ENCODE measurements at regions not wholly inside any gene's neighbourhood (a gene's known extent, or its start where the extent isn't known, plus 50 kb on each side); places are given as distances from the start of the nearest gene placed in this dataset.

DNA sequence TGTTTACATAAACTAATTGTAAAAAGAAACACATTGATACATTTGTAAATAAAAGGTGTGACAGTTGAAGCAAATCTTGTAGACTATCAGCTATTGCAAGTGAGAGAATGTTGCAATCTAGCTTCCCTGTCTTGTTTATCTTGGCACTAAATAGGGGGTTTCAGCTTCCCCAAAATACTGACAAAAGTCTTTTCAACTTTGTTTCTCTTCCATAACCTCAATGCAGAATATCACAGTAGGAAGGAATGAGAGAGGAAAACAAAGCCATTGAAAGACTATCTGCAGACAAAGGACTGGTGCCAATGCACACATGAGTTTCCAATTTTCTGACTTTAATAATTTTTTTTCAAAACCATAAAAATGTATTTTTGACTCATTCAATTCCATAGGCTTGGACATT, 886.2 kb upstream of the MGAT4C start:
- DNase-seq = no peak

DNA sequence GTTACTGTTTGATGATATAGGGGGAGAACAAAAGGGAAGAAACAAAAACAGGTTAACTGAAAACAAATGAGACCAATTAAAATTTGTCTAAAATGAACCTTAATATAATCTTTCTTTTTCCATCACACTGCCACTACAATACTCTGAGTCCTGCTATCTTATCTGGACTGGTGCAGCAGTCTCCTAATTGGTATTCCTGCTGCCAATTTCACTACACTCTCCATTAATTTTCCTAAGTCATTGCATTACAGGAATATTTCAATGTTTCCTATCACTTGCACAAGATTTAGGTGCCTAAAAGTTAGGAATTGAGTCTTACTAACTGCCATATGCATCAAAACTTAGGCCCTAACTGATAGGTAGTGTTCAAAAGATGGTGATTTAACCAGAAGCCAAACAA, 884.9 kb upstream of the MGAT4C start:
- no peak for DNase-seq

GRCh38 chr12:87140262-87140661, 884.1 kb upstream of the MGAT4C start:
- no peak for DNase-seq

DNA sequence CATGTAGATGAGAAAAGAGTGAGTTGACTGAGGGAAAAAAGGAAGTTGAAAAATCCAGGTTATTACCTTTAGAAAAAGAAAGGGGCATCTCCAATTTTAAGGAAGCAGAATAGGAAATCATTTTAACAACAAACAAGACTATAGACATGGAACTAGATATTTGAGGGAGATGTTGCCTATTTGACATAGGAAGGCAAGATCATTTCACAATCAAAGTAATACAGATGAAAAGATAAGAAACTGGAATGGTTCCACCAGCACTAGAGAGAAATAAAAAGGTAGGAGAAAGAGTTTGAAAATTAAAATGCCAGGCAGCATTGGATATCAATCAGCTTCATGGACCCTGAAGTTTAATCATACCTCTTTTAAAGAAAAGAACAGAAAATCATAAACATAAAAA, 881.0 kb upstream of the MGAT4C start:
- DNase-seq = no peak

GRCh38 chr12:87136330-87136976, 880.3 kb upstream of the MGAT4C start:
- no peak for DNase-seq

- no peak for DNase-seq
Observed at GRCh38 chr12:87127272-87127671, 871.1 kb upstream of the MGAT4C start.

GRCh38 chr12:87121896-87122295, 865.7 kb upstream of the MGAT4C start:
- no peak for DNase-seq

DNA sequence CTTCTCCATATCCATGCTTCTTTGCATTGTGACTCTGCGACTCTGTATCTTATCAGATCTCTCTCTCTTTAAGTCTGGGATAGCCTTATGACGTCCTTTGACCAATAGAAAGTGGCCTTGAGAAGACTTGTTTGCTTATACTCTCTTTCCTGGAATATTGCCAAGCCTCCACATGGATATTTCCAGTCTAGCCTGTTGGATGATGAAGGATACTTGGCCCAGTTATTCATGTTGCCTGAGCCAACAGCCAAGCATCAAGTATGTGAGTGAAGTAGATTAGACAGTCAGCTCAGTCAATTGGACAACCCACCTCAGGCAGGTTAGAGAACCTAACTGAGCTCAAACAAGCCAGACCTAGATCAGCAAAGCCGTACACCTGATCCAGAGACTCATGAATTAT, 864.2 kb upstream of the MGAT4C start:
- DNase-seq = no peak

DNA sequence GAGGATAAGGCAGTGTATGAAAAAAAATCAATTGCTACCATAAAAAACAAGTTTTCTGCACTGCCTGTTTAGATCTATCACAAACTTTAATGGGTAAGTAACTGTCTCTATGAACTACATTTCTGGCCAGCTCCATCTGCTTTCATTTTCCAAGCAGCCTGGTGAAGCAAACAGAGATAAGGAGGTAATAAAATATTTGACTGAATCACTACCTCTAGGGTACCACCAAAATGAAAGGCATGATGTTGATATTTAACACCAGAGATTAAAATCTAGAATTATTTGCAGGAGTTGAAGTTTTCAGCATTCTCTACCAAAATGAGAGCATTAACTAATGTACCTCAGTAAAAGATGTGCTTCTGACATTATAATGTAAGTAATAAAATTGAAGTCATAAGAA, 863.5 kb upstream of the MGAT4C start:
- DNase-seq = no peak

DNA sequence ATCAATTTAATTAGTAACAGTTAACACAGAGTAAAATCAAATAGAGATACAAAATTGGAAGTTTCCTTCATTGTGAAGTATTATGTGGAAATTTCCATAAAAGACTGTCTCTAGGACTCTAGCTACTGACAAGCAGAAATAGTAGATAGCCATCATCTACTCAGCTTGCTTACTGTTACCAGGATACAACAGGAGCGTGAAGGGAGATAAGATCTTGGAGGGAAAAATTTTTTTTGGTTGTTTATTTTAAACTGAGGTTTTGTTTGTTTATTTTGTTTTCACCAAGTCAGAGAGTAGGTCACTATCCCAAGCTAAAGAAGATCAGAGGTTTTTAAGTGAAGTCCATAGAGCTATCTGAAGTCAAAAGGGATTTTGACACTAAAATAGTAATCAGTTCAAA, 861.3 kb upstream of the MGAT4C start:
- no peak for DNase-seq

- DNase-seq = no peak
Observed at GRCh38 chr12:87116780-87117179, 860.6 kb upstream of the MGAT4C start.

DNA sequence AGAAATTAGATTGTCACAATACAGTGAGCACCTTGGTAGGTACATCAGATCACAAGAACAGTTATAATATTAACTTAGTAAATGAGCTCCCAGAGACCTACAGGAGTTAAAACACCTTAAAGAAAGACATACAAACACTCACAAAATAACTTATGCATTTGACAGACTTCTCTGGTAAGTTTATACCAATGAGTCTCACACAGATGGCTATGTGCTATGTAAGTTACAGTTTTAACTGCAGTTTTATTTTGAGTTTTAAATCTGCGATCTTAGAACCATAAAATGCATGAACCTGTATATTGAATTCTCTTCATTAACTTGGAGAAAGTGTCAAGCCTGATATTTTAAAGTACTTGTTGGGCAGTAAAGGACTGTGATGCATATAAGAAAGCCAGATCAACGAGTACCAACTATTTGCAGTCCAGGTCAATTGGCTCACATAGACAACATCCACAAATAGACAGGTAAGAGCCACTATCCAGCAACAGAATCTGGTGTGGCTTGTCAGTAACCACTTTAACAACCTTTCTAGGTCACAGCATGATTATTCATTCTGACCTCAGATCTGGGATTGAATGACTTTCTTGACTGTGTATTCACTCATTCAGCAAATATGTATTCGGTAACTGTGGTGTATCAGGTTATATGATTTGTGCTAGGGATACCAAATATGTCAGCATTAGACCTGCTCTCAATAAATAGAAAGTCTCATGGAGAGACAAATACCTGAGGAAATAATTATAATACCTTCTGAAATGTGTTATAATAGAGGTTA, 856.6 kb upstream of the MGAT4C start:
- no peak for DNase-seq

DNA sequence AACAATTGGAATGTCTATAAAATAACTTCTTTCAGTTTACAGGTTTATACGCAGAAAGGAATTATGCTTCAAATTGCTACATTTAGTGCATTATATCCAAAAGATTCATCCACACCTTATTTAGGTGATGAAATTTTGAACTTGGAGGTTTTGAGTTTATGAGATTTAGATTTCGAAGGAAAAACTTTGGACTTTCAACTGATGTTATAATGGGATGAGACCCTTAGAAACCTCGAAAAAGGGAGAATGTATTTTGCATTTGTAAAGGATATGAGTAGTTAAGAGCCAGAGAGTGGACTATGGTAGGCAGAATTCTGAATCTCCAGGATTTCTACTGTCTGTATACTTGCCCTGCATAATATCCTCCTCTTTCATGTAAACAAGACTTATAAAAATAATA, 851.6 kb upstream of the MGAT4C start:
- DNase-seq = no peak

DNA sequence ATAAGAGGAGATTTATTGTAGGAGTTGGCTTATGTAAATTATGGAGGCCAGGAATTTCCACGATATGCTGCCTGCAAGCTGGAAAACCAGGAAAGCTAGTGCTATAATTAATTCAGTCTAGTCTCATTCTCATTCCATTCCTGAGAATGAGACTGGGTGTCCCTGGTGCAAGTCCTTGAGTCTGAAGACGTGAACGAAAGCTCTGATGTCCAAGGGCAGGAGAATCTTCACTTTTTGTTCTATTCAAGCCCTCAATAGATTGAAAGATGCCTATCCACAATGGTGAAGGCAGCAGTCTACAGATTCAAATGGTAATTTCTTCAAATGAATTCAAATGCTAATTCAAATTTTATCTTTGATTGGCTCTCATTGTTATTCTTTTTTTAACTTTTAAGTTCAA, 851.1 kb upstream of the MGAT4C start:
- no peak for DNase-seq

GRCh38 chr12:87096082-87096585, 839.9 kb upstream of the MGAT4C start:
- no peak for DNase-seq

- DNase-seq = no peak
Observed at GRCh38 chr12:87094356-87094755, 838.2 kb upstream of the MGAT4C start.

- no peak for DNase-seq
Observed at GRCh38 chr12:87092421-87092820, 836.2 kb upstream of the MGAT4C start.

GRCh38 chr12:87086118-87086891, 830.1 kb upstream of the MGAT4C start:
- peak; percentile 14 for DNase-seq

- no peak for DNase-seq
Observed at GRCh38 chr12:87085286-87085685, 829.1 kb upstream of the MGAT4C start.

GRCh38 chr12:87082756-87083155, 826.6 kb upstream of the MGAT4C start:
- DNase-seq = no peak

DNA sequence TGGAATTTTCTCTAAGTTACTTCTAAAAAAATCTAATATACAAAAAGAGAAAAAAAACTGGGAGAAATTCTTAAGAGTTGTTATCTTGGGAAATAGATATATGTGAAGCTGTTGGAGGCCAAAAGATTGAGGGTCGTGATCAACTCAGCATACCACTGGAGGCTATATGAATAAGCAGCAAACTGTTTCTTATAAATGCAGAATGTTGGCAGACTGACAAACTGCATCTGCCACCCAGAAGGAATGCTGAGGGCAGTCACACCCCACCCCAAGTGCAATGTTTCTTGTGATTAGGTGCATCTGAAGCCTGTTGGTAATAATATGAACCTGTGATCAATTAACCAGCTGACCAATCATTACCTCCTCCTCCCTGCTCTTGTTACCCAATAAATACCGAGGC, 818.6 kb upstream of the MGAT4C start:
- DNase-seq = no peak

DNA sequence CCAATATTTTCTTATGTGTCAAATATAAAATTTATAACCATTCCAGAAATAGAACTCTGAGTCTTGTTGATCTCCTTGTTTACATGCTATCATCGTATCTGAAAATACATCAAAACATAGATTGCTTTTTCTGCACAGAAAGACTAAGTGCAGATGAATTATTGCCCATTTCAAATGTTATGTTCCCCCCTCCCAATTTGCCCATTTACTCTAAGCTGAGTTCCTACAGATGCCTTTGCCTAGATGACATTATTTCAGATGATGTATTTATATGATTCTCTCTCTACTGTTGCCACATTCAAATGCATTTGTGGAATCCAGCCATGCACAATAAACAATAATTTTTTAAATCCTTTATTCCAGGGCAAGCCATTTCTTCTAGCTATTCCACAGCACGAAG, 810.1 kb upstream of the MGAT4C start:
- DNase-seq = no peak

DNA sequence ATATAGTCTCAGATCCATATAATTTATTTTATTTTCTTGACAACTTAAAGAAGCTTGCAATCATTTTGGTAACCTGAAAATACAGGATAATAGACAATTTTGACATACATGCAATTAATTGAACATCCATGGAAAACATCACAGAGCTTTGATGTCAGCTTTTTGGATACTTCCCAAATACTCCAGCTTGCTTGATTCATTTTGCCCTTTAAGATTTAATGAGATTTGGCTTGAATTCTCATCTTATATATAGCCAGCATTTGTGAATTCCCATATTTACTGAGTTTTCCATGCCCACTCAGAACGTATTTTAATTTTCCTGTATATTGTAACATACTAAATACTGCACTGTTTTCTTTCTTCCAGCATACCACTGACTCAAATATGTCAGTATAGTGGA, 803.0 kb upstream of the MGAT4C start:
- no peak for DNase-seq

- DNase-seq = no peak
Observed at GRCh38 chr12:87054226-87054625, 798.0 kb upstream of the MGAT4C start.
